NCI-H69 (cell line): ENCODE measurements at regions not wholly inside any gene's neighbourhood (a gene's known extent, or its start where the extent isn't known, plus 50 kb on each side); places are given as distances from the start of the nearest gene placed in this dataset.

Experiments
- DNase-seq: peaks from one replicate; lab custom pipeline; 2025; lab: John Stamatoyannopoulos, UW

GRCh38 chr13:88866195-88866594 lies 1195.0 kb downstream of the SLITRK5 start:
- no peak for DNase-seq

DNA sequence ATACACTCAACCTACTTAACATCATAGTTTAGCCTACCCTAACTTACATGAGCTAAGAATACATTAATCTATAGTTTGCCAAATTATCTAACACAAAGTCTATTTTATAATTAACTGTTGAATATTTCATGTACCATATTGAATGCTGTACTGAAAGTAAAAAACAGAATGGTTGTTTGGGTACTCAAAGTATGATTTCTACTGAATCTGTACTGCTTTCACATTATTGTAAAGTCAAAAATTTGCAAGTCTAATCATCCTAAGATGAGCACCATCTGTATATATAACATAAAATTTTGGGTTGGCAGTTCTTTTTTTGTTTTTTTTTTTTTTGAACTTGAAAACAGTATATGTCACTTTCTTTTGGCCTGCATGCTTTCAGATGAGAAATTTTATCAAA lies 1212.6 kb downstream of the SLITRK5 start:
- DNase-seq: no peak

DNA sequence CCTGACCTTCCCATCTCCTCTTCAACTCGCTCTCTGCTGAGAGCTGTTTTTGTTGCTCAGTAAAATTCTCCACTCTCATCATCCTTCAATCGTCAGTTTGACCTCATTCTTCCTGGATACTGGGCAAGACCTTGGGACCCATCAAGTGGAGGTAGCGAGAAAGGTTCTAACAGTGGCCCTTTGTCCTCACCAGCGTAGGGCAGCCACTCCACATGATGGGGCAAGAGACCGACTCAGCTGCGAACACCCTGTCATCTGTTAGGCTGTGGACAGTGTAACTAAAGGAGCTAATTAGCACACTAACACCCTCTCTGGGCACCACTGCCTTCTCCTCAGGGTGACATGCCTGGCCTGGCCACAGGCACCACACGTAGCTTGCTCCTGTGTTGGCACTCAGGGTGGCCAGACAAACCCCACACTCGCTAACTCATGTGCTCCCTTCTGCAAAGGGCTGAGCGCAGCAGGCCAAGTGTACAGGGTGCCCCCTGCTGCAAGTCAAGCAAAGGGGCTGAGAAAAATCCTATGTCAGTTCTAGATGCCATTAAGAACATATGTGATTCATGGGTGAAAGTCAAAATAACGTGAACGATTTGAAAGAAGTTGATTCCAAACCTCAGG lies 1216.0 kb downstream of the SLITRK5 start:
- peak; percentile 42 for DNase-seq

DNA sequence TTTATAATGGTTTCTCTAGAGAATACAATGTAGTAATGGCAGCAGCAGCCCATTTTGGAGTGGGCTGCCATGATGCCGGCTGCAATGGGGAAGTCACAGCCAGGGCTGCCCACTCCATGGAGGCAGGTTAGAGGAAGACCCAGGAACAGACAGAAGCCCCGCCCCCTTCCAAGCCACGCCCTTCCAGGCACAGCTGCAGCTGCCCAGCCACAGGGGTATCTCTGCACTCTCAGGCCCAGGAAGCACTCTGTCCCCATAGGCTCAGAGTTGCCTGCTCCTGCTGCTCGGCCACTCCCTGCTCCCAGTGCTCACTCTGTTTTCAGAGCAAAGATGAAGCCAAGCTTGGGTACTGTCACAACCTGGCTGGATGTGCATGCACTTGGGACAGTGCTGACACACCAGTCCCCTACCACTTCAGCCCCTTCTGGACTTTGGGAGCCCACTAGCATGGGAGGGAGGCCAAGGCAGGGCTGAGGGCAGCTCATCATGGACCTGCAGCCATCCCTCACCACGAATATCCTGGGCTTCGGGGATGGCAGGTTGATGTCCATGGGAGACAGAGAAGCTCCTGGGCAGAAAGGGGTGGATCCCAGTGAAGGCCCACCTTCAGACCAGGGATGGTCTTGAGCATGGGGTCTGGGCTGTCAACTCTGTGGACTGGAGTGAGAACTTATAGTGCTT lies 1224.2 kb downstream of the SLITRK5 start:
- no peak for DNase-seq

GRCh38 chr13:88896466-88896865 lies 1225.3 kb downstream of the SLITRK5 start:
- DNase-seq: no peak

- peak; percentile 88 for DNase-seq
These were observed 1237.8 kb downstream of the SLITRK5 start for GRCh38 chr13:88908961-88909441.

DNA sequence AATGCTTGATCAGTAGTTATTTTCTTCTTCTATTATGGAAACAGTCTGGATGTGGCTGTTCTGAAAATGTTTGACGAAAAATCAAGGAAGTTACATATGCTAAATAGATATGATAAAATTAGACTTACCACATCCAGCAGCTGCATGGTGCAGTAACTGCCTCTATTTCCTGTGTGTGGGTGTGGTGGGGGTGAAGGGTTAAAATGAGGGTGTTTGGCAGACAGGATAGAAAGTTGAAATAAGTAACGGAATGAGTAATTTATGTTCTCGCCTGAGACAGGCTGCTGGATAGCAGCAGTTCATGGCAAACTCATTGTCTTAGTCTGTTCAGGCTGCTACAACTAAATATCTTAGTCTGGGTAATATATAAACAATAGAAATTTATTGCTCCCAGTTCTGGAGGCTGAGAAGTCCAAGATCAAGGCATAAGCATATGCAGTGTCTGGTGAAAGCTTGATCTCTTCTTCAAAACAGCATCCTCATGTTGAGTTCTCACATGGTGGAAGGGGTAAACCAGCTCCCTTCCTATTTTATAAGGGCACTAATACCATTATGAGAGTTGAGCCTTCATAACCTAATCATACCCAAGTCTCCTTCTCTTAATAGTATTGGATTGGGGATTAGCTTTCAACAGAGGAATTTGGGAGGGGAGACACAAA lies 1248.9 kb downstream of the SLITRK5 start:
- no peak for DNase-seq

- no peak for DNase-seq
These were observed 1254.8 kb downstream of the SLITRK5 start for GRCh38 chr13:88925954-88926353.

GRCh38 chr13:88926890-88927502 lies 1255.8 kb downstream of the SLITRK5 start:
- DNase-seq: no peak

DNA sequence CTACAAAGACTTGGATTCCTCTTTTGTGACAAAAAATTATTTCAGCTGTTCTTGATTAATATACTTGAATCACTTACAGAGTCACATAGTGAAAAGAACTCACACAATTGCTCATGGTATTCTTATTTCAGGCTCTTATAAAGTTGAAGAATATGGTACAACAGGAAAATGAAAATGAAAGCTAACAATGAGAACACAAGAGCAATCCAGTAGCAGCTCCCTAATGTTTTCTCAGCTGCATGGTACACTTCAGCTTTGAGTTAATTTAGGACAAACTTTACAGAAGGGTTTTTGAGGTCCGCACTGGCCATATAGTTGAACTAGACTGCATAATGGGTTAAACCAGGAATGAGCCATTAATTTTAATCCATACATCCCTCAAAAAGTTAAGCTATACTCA lies 1261.8 kb downstream of the SLITRK5 start:
- no peak for DNase-seq

GRCh38 chr13:88937384-88937783 lies 1266.2 kb downstream of the SLITRK5 start:
- DNase-seq: peak; percentile 80

DNA sequence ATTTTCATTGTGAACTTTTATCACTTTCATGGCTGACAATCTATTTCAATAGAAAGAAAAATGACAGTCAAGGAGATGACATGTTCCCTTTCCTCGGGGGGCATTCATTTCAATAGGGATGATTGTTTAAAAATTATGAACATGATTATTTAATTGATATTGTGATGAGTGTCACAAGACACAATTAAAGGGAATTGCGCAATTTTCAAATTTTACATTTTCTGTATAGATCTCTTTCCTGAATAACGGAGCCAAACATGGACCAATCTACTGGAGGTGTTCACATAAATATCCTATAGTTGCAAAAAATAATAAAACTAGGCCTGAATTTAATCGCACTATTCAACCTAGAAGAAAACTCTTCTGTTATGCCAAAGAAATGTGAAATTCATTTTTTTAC lies 1274.6 kb downstream of the SLITRK5 start:
- no peak for DNase-seq

DNA sequence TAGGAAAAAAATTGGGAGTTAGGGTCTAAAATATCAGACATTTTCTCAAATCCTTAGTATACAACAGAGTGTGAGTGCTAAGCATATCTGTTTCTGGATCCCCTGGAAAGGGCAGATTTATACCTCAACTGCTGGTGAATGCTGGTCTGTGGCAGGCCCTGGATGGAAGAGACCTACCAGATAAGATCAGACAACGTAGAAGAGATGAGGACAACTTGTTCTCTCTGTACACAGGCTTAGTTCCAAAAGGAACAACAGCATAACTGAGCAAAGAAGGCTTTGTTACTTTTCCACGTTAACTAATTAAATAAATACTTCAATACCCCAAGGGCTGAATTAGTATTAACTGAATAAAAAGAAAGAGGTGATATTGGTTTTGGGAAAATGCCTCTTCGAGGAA lies 1277.3 kb downstream of the SLITRK5 start:
- DNase-seq: no peak

- DNase-seq: peak; percentile 95
These were observed 1287.7 kb downstream of the SLITRK5 start for GRCh38 chr13:88958821-88959220.

DNA sequence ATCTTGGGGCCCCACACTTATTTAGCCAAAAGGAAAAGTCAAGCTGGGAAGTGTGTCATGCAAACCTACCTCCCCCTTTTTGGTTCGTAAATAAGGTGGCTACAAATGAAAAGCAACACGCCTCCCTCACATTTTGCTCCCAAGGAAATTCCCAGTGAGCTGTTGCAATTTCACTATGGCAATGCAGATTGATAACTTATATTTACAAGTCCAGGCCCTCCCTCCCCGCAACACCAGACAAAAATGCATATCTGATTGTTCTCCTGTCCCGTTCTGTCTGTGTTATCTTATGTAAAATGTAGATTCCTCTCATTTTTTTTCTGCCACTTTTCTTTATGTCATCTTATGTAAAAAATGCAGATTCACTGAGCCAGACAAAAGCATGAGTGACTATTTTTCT lies 1305.3 kb downstream of the SLITRK5 start:
- no peak for DNase-seq

DNA sequence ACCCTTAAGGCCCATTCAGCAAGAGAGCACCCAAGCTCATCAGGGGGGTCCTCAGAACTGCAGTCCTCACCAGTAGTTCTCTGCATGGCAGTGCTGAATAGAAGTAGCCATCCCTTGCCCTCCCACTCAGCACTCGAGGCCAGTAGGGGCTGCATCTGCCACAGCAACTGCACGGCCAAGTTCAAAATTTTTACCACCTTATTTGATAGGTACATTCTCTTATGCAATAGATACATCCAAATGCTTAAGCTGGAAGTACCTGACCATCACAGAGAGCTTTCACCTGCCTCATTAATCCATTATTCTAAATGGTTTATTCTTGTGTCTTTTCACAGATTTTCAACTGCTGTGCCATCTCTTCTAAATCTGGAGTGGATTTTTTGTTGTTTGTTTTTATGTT lies 1307.4 kb downstream of the SLITRK5 start:
- no peak for DNase-seq

DNA sequence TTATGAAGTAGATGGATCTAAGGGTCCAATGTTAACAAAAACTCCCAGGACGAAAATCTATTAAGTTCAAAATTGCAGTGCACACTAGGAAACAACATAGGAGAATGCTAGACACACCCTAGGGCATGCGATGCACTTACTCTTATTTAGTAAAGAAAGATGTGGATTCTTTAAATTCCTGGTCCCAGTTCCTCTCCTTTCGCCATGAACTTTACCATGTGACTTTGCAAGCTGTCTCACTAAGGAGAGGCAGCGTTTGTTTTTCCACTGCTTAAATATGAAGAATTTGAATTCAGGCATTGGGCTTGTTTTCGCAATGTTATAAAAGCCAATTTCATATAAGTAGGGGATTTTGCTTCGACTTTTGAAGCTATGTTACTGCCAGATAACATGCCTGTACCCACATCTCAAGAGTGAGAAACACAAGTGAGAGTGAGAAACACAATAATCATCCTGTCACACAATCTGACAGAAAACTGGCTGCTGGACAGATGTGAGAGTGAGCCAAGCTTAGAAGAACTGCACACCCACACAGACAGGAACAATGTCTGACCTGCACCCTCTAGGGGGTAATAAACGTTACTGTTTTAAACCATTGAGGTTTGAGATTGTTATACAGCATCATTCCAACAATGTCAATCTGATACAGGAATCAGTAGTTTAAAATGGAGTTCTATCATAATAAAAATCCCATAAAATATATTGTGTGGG lies 1308.4 kb downstream of the SLITRK5 start:
- DNase-seq: peak; percentile 69

DNA sequence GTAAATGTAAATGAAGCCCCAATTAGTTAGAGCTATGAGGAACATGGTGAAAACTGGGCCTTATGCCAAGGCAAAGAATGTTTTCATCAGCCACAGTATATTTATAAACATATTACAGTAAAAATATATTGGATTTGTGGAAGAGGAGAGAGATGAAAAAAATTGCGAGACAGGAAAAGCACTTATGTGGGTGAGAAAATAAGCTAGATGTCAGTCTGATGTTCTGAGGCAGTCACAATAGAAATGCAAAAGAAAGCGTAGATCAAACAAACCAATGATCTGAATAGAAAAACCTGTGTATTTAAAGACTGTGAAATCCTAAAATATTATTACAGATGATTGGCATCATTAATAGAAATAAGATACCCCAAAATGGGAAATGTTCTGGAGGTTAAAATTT lies 1332.5 kb downstream of the SLITRK5 start:
- peak; percentile 30 for DNase-seq

GRCh38 chr13:89011615-89012014 lies 1340.4 kb downstream of the SLITRK5 start:
- DNase-seq: peak; percentile 22

DNA sequence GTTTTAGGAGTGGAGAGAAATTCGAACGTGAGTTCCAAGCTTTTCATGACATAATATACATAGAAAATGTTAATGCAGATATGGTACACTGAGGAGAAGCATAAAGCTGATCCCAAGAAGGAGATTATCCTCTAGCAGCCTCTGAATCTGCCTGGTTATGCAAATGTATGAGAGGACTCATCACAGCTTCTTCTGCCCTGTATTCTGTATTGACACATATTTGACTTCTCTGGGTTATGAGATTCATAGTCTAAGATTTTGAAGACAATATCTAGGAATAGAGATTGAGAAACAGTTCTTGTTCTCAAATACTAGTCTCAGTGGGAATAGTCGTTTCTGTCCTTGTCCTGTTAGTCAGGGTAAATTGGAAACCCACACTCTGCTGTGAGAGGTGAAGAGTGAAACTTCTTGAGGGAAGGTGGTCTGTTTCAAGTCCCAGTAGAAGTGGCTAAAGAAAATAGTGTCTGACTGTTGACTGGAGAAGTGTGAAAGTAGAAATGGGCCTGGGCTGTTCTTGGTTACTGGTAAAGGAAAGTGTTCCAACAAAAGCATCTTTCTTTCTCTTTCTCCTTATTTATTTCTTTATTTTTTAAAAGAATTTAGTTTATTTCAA lies 1356.6 kb downstream of the SLITRK5 start:
- DNase-seq: no peak

DNA sequence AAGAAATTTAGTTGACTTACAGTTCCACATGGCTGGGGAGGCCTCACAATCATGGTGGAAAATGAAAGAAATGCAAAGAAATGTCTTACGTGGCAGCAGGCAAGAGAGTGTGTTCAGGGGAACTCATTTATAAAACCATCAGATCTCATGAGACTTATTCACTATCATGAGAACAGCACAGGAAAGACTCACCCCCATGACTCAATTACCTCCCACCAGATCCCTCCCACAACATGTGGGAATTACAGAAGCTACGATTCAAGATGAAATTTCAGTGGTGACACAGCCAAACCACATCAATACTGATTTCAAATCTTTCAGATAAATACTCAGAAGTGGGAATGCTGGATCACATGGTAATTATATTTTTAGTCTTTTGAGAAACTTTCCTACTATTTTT lies 1357.9 kb downstream of the SLITRK5 start:
- no peak for DNase-seq

- no peak for DNase-seq
These were observed 1362.8 kb downstream of the SLITRK5 start for GRCh38 chr13:89034015-89034414.
